ENCODE measurements at regions not wholly inside any gene's neighbourhood (a gene's known extent, or its start where the extent isn't known, plus 50 kb on each side); places are given as distances from the start of the nearest gene placed in this dataset.

GRCh38 chr14:98940693-98941437 lies 331.1 kb downstream of the BCL11B start:
- no peak overlapping the region for H2AK9ac ChIP-seq (replicated peaks; ENCODE audit: low read depth, low read length, poor library complexity)
- no peak for ATAC-seq (ENCODE audit: low read depth)
- CTCF ChIA-PET: no interaction called here
- WGBS, 2 experiments (ENCODE audit: extremely low coverage in 2 of 2, insufficient read length in 1 of 2): 0% methylated on average over 1 of the region's 5 CpGs; no CpG with 5 or more reads in 1 of the 2 experiments
- H2BK20ac ChIP-seq (ENCODE audit: low read depth, low read length): no peak overlapping the region
- H2AK5ac ChIP-seq (ENCODE audit: low read depth, low read length): no peak overlapping the region
- no peaks in the 10 kb centered on the region for H3K4me1 ChIP-seq (ENCODE audit: control insufficient read depth, insufficient read depth, low read length)
- no peak overlapping the region for H2AFZ ChIP-seq (replicated peaks; ENCODE audit: low read length, poor library complexity)
- no peak overlapping the region for H3K18ac ChIP-seq (ENCODE audit: low read depth, low read length)
- no peak overlapping the region for H2BK120ac ChIP-seq (ENCODE audit: low read depth, low read length)
- H2BK15ac ChIP-seq (ENCODE audit: low read depth, low read length): no peak overlapping the region
- dilution Hi-C loops (cut with HindIII; ENCODE audit: low sequenced_read_pairs, unreplicated experiment): no loop called here
- H3K27me3 ChIP-seq (ENCODE audit: control insufficient read depth, insufficient read depth, low read length): no peaks in the 10 kb centered on the region
- H3K79me1 ChIP-seq (ENCODE audit: low read depth in 1 of 2, low read length in 2 of 2): no peaks in the 10 kb centered on the region
- H3K14ac ChIP-seq (replicated peaks; ENCODE audit: low read depth, low read length): no peak overlapping the region
- no peak overlapping the region for H4K5ac ChIP-seq (ENCODE audit: low read depth, low read length)
- H3K56ac ChIP-seq (ENCODE audit: extremely low read depth, insufficient read depth, low read length): no peak overlapping the region
- H3K27ac ChIP-seq (ENCODE audit: insufficient read depth, low read length): no peak overlapping the region
- BruUV-seq (replicated peaks): no TSS peak
- H3K23ac ChIP-seq (ENCODE audit: low read depth, low read length): no peak overlapping the region
- no peak overlapping the region for H3K4me3 ChIP-seq (ENCODE audit: insufficient read depth, low read depth, low read length)
- no peak overlapping the region for H3K4me2 ChIP-seq (ENCODE audit: low read depth, low read length)
- H4K20me1 ChIP-seq (ENCODE audit: insufficient read depth, low read length): no peaks in the 10 kb centered on the region
- POLR2A ChIA-PET (ENCODE audit: unreplicated experiment): no interaction called here
- no peak for DNase-seq
- H4K8ac ChIP-seq (ENCODE audit: low read depth in 2 of 2, low read length in 2 of 2): no peak overlapping the region
- no peak overlapping the region for H2BK5ac ChIP-seq (ENCODE audit: low read depth, low read length, poor library complexity, severe bottlenecking)
- TF ChIP-seq CTCF (conservative IDR thresholded peaks at IDR 0.05; ENCODE audit: low read depth, low read length): no peak
- no peaks in the 10 kb centered on the region for H3K9me1 ChIP-seq (ENCODE audit: insufficient read depth, low read length)
- peaks cover 43% of the 10 kb centered on the region for H3K9me3 ChIP-seq (ENCODE audit: control insufficient read depth, insufficient read depth, low read length)
- H3K9ac ChIP-seq (ENCODE audit: low read depth, low read length): no peak overlapping the region
- in situ Hi-C loops (cut with MboI; ENCODE audit: low sequenced_read_pairs): no loop called here
- intact Hi-C loops (cut with micrococcal nuclease): no loop called here
- H3K36me3 ChIP-seq (ENCODE audit: control insufficient read depth, insufficient read depth, low read length): no peaks in the 10 kb centered on the region
- H3K4ac ChIP-seq (ENCODE audit: low read depth, low read length): no peak overlapping the region
- H4K91ac ChIP-seq (ENCODE audit: insufficient read depth, low read depth, low read length): no peak overlapping the region

All from IMR-90 (cell line).